OCI-LY1 (cell line): ENCODE measurements at regions not wholly inside any gene's neighbourhood (a gene's known extent, or its start where the extent isn't known, plus 50 kb on each side); places are given as distances from the start of the nearest gene placed in this dataset.

Source experiments
- H2AFZ ChIP-seq: fragments of 200-600 bp; sonication (generic), shearing (Covaris generic); 2 replicates; pipeline ENCODE4 v1.6.0; 2014; ENCODE audit warnings: antibody characterized with exemption, mild to moderate bottlenecking, low read length
- H3F3A ChIP-seq: fragments of 200-600 bp; sonication (generic), shearing (Covaris generic); 2 replicates; pipeline ENCODE4 v1.6.0; 2014; ENCODE audit warnings: mild to moderate bottlenecking, antibody characterized with exemption, low read length, moderate library complexity; ENCODE audit not compliant: insufficient read depth
- H3K27ac ChIP-seq: fragments of 200-600 bp; sonication (generic); 2 replicates; pipeline ENCODE4 v1.5.1; 2014; ENCODE audit warnings: low read length, mixed run types, mild to moderate bottlenecking, low read depth; ENCODE audit not compliant: poor library complexity, severe bottlenecking
- H3K27me3 ChIP-seq: fragments of 200-600 bp; sonication (generic); 2 replicates; pipeline ENCODE4 v1.6.0; 2014; ENCODE audit warnings: antibody characterized with exemption, mild to moderate bottlenecking, low read length, moderate library complexity; ENCODE audit not compliant: insufficient read depth
- H3K36me3 ChIP-seq: fragments of 200-600 bp; sonication (generic); 2 replicates; pipeline ENCODE4 v1.6.1; 2014; ENCODE audit warnings: mild to moderate bottlenecking, antibody characterized with exemption, low read length, moderate library complexity, mixed read lengths; ENCODE audit not compliant: insufficient read depth
- H3K4me1 ChIP-seq: fragments of 200-600 bp; sonication (generic); 2 replicates; pipeline ENCODE4 v1.5.1; 2014; ENCODE audit warnings: mild to moderate bottlenecking, low read length, moderate library complexity; ENCODE audit not compliant: insufficient read depth, severe bottlenecking
- H3K4me2 ChIP-seq: fragments of 200-600 bp; sonication (generic), shearing (Covaris generic); 2 replicates; pipeline ENCODE4 v1.6.1; 2014; ENCODE audit warnings: low read length
- H3K4me3 ChIP-seq: fragments of 200-600 bp; sonication (generic); 2 replicates; pipeline ENCODE4 v1.5.1; 2014; ENCODE audit warnings: low read length, low read depth, mild to moderate bottlenecking, mixed read lengths; ENCODE audit not compliant: poor library complexity, severe bottlenecking
- H3K79me2 ChIP-seq: fragments of 200-600 bp; shearing (Covaris generic); 2 replicates; pipeline ENCODE4 v1.6.1; 2016; ENCODE audit warnings: mixed run types, low read length, mixed read lengths; ENCODE audit not compliant: insufficient read depth
- H3K9ac ChIP-seq: fragments of 200-600 bp; sonication (generic), shearing (Covaris generic); 2 replicates; pipeline ENCODE4 v1.6.1; 2014; ENCODE audit warnings: mild to moderate bottlenecking, low read length, mixed read lengths
- H3K9me2 ChIP-seq: fragments of 200-600 bp; sonication (generic), shearing (Covaris generic); 2 replicates; pipeline ENCODE4 v1.6.1; 2014; ENCODE audit warnings: low read depth, mild to moderate bottlenecking, low read length, mixed read lengths
- H3K9me3 ChIP-seq: fragments of 200-600 bp; shearing (Covaris generic); 2 replicates; pipeline ENCODE4 v1.6.1; 2014; ENCODE audit warnings: low read length, mixed read lengths
- H4K20me1 ChIP-seq: fragments of 200-600 bp; sonication (generic), shearing (Covaris generic); 2 replicates; pipeline ENCODE4 v1.6.0; 2016; ENCODE audit warnings: mild to moderate bottlenecking, low read length; ENCODE audit not compliant: insufficient read depth
- CTCF ChIP-seq: fragments of 200-600 bp; sonication (generic), shearing (Covaris generic); IDR thresholded peaks from 2 replicates; pipeline ENCODE4 v1.5.1; 2017; ENCODE audit warnings: mild to moderate bottlenecking, antibody characterized with exemption, low read length, moderate library complexity, mixed read lengths
- EZH2 ChIP-seq: fragments of 200-600 bp; sonication (generic), shearing (Covaris generic); IDR thresholded peaks from 2 replicates; pipeline ENCODE4 v1.8.0; 2017; ENCODE audit warnings: borderline replicate concordance, mixed run types, mild to moderate bottlenecking, antibody characterized with exemption, low read length, moderate library complexity, mixed read lengths

GRCh38 chr18:78681934-78682333 is 297.7 kb upstream of the SALL3 start:
- no peaks in the 10 kb centered on the region for H3K27me3 ChIP-seq
- no peak overlapping the region for H3K4me2 ChIP-seq
- no peaks in the 10 kb centered on the region for H3K36me3 ChIP-seq
- no peak overlapping the region for H3K27ac ChIP-seq
- H3K4me1 ChIP-seq: no peaks in the 10 kb centered on the region
- no peaks in the 10 kb centered on the region for H3K9me2 ChIP-seq
- H3K9ac ChIP-seq: no peak overlapping the region
- TF ChIP-seq CTCF (no peak), EZH2 (no peak)
- H3K79me2 ChIP-seq: no peaks in the 10 kb centered on the region
- no peaks in the 10 kb centered on the region for H3K9me3 ChIP-seq
- no peak overlapping the region for H3K4me3 ChIP-seq
- H4K20me1 ChIP-seq: no peaks in the 10 kb centered on the region
- H2AFZ ChIP-seq: no peak overlapping the region
- no peaks in the 10 kb centered on the region for H3F3A ChIP-seq

DNA sequence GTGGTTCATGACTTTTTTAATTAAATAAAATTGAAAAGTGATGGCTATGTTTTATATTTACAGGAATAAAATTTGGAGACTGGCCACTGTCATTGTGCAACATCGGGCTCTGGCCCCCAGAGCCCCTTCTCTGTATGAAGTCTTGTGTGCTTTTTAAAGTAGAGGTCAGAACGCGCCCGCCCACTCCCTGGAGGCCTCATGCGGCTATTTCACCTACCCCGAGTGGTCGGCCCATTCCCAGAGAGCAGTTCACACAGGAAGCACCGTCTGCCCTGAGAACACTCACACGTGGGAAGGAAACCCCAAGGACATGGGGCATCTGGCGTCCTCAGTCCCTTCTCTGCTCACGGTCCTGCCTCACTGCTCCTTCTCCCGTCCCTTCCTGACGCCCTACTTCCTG is 296.9 kb upstream of the SALL3 start:
- H3K79me2 ChIP-seq: no peaks in the 10 kb centered on the region
- H3K4me1 ChIP-seq: no peaks in the 10 kb centered on the region
- no peak overlapping the region for H3K9ac ChIP-seq
- no peaks in the 10 kb centered on the region for H4K20me1 ChIP-seq
- no peaks in the 10 kb centered on the region for H3F3A ChIP-seq
- no peak overlapping the region for H3K4me3 ChIP-seq
- H3K36me3 ChIP-seq: no peaks in the 10 kb centered on the region
- no peaks in the 10 kb centered on the region for H3K9me2 ChIP-seq
- no peak overlapping the region for H2AFZ ChIP-seq
- H3K27me3 ChIP-seq: no peaks in the 10 kb centered on the region
- no peaks in the 10 kb centered on the region for H3K9me3 ChIP-seq
- TF ChIP-seq EZH2: no peak
- TF ChIP-seq CTCF: no peak
- no peak overlapping the region for H3K4me2 ChIP-seq
- H3K27ac ChIP-seq: no peak overlapping the region

GRCh38 chr18:78683191-78684010 is 296.2 kb upstream of the SALL3 start:
- no peaks in the 10 kb centered on the region for H3K9me3 ChIP-seq
- no peaks in the 10 kb centered on the region for H4K20me1 ChIP-seq
- H3K27me3 ChIP-seq: no peaks in the 10 kb centered on the region

More at GRCh38 chr18:78683191-78684010, 296.2 kb upstream of the SALL3 start:
- Histone ChIP-seq H3K9ac (no peak overlapping the region), H3K4me3 (no peak overlapping the region), H3K9me2 (no peaks in the 10 kb centered on the region), H3K27ac (no peak overlapping the region), H3K36me3 (no peaks in the 10 kb centered on the region), H3K79me2 (no peaks in the 10 kb centered on the region), H3K4me1 (no peaks in the 10 kb centered on the region), H2AFZ (no peak overlapping the region), H3F3A (no peaks in the 10 kb centered on the region), H3K4me2 (no peak overlapping the region)
- no peak for TF ChIP-seq CTCF
- TF ChIP-seq EZH2: no peak
